ENCODE measurements at regions not wholly inside any gene's neighbourhood (a gene's known extent, or its start where the extent isn't known, plus 50 kb on each side); places are given as distances from the start of the nearest gene placed in this dataset.

- DNase-seq (ENCODE audit: low spot score): no peak
These were observed 52.0 kb upstream of the RPL11 start for GRCh38 chr1:23639460-23640095.

DNA sequence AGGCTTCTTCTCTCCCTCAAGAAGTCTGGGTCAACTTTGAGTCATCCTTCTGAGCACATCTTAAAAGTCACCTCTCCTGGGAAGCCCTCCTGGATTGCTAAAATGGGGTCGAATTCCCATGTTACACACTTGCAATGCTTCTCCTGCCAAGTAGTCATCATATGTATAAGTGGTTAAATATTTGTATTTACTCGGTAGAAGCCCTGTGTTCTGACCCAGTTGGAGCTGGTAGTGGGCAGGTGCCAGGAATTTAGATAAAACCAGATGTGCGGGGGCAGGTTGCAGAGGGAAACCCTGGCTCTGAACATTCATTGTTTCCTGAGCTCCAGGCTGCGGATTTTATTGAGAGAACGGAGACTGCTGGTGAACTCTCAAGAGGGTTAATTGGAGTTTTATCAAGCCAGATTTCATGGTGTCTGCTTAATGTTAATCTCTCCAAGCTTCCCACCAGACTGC lies 52.8 kb upstream of the RPL11 start:
- no peak for DNase-seq (ENCODE audit: low spot score)

- DNase-seq (ENCODE audit: low spot score): no peak
These were observed 53.4 kb upstream of the RPL11 start for GRCh38 chr1:23638188-23638619.

DNA sequence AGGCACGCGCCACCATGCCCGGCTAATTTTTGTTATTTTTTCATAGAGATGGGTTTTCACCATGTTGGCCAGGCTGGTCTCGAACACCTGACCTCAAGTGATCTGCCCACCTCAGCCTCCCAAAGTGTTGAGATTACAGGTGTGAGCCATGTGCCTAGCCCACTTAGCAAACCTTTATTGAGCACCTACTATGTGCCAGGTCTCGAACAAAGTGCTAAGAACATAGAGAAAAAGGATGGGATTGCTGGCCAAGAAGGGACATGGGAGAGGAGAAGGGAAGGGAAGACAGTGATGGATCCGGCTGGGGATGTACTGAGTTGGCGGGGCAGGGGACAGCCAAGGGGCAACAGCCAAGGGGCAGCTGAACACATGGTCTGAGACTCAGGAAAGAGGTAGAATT lies 55.6 kb upstream of the RPL11 start:
- DNase-seq (ENCODE audit: low spot score): no peak

- DNase-seq (ENCODE audit: low spot score): peak; percentile 64
These were observed 56.6 kb upstream of the RPL11 start for GRCh38 chr1:23634840-23635651.

GRCh38 chr1:23634518-23634839 lies 57.1 kb upstream of the RPL11 start:
- no peak for DNase-seq (ENCODE audit: low spot score)

DNA sequence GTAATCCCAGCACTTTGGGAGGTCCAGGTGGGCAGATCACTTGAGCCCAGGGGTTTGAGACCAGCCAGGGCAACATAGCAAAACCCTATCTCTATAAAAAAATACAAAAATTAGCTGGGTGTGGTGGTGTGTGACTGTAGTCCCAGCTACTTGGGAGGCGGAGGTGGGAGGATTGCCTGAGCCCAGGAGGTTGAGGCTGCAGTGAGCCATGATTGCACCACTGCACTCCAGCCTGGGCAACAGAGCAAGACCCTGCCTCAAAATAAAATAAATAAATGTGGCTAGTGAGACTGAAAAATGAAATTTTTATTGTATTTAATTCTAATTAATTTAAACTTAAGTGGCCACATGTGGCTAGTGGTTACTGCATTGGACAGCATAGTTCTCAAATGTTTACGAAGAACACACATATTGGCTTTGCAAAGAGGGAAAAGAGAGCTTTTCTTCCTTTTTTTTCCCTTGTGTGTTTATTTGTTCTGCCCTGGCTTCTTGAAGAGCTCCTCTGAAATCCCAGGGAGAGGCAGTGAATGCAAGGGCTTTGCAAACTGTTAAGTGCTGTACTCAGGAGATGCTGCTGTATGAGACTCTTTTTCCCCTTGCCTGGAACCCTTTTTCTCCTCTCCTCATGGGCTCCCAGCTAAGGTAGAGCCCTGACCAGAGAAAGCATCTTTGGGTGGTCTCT lies 59.0 kb upstream of the RPL11 start:
- no peak for DNase-seq (ENCODE audit: low spot score)

GRCh38 chr1:23629708-23630290 lies 61.8 kb upstream of the RPL11 start:
- no peak for DNase-seq (ENCODE audit: low spot score)

GRCh38 chr1:23628951-23629387 lies 62.6 kb upstream of the RPL11 start:
- DNase-seq (ENCODE audit: low spot score): no peak

DNA sequence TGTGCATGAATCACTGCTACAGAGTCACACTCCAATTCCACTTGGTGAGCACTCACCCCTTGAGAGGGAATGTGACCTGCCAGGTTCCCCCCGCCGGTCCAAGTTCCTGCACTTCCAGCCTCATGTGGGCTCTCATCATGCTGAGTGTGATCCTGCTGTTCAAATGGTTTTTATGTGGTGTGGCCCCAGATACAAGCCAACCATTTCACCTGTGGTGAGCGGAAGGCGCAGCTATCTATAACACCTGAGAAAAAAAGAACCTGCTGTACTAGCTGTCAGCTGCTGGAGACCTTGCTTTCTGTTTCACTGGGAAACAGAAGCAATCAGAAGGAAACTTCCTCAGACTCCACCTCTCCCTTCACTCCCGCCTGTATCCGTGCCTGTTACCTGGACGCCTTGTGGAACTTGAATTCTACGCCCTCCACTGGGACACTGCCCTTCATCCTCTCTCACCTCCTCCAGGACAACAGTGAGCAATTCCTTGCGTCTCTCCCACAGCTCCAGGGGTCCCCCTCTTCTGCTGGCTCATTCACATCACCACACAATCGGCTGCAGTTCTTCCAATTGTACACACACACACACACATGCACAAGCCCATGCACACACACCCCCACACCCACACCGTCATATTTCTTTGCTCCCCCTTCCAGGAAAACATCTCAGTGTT lies 64.4 kb upstream of the RPL11 start:
- DNase-seq (ENCODE audit: low spot score): no peak

- no peak for DNase-seq (ENCODE audit: low spot score)
These were observed 65.6 kb upstream of the RPL11 start for GRCh38 chr1:23625929-23626535.

- DNase-seq (ENCODE audit: low spot score): no peak
These were observed 66.1 kb upstream of the RPL11 start for GRCh38 chr1:23625459-23625858.

DNA sequence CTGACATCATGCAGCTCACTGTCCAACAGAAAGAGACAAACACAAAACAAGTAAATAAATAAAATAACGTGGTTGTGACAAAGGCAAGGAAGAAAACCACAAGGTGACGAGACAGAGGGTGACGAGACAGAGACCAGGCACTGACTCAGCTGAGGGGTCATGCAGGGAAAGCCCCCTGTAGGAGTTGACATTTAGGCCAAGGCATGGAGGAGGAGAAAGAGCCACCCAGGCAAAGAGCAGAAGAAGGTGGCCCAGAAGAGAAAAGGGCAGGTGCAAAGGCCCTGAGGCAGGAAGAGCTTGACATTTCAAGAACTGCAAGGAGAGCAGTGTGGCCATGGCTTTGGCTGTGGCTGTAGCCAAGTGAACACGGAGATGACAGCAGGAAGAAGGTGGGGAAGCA lies 65.1 kb upstream of the ID3 start:
- no peak for DNase-seq (ENCODE audit: low spot score)

GRCh38 chr1:23622284-23622683 lies 63.0 kb upstream of the ID3 start:
- DNase-seq (ENCODE audit: low spot score): no peak

GRCh38 chr1:23620605-23621004 lies 61.3 kb upstream of the ID3 start:
- no peak for DNase-seq (ENCODE audit: low spot score)

DNA sequence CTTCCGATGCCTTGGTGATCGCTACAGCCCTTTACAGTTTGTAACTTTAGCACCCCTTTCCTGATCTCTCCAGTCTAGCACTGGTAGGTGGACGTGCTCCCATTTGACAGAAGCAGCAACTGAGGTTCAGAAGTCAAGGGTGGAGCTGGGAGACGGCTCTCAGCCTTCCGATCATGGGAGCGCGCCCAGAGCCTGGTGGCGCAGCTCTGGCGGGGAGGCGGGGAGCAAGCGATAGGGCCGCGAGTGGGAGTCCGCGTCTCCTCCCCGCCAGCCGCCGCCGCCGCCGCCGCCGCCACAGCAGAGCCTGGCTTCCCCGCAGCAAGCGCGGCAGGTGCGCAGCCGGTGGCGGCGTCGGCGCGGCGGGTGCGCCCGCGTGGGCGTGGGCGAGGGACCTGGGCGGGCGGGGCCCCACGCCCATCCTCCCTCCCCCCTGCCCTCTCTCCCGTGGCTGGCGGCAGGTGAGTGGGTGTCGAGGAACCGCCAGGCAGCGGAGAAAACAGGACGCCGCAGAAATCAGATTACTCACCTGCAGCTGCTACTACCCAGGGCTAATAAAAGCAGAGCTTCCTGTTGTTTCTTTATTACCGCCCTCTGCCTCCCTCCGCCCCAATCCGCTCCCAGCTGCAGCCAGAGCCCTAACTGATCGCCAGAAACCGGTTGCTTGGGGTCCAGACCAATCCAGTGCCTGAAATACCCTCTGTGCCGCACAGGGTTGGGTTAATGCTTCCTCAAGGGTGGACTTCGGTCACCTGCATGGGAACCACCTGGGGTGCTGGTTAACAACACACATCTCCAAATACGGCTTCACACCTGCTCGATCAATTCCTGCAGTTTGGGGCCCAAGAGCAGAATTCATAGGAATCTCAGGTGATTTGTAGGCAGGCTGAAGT lies 60.2 kb upstream of the ID3 start:
- DNase-seq (ENCODE audit: low spot score): peak; percentile 34

GRCh38 chr1:23618586-23619083 lies 59.3 kb upstream of the ID3 start:
- DNase-seq (ENCODE audit: low spot score): no peak

GRCh38 chr1:23617084-23617521 lies 57.8 kb upstream of the ID3 start:
- no peak for DNase-seq (ENCODE audit: low spot score)

DNA sequence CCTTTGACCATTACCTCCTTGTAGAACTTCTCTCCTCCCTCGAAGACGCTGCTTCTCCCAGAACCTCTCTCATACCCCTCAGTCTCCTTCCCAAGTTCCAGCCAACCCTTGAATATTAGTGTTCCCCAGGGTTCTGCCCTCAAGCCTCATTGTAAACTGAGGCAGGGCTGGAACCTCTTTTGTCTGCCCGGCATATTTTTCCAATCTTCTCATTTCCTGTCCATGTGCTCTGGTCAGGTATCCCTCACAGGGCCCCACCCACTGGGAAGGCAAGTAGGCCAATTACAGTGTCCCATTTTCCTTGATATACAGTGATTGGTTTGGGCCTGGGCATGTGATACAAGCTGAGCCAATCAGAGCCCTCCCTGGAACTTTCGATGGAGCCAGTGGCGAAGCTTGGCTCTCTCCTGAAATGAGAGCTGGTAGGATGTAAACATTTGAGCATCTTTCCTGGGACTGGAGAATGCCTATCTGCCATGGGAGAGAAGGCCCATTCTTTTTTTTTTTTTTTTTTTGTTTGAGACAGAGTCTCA lies 57.1 kb upstream of the ID3 start:
- no peak for DNase-seq (ENCODE audit: low spot score)

GRCh38 chr1:23615852-23616251 lies 56.6 kb upstream of the ID3 start:
- no peak for DNase-seq (ENCODE audit: low spot score)
